ENCODE measurements at regions not wholly inside any gene's neighbourhood (a gene's known extent, or its start where the extent isn't known, plus 50 kb on each side); places are given as distances from the start of the nearest gene placed in this dataset.

- H3K27me3 Mint-ChIP-seq (ENCODE audit: low read depth in 3 of 3), result peaks cover 0 to 4% (median 1%) of the 10 kb centered on the region in 3 donors
- H3K9ac ChIP-seq (ENCODE audit: insufficient read depth, low read length, poor library complexity, severe bottlenecking), result no peak overlapping the region
- no peaks in the 10 kb centered on the region for H3K36me3 ChIP-seq (replicated peaks in 1 of 2; ENCODE audit: control insufficient read depth in 1 of 2, insufficient read depth in 2 of 2, low read length in 2 of 2)
- DNase-seq, result no peak
- no peaks in the 10 kb centered on the region for H3K27me3 ChIP-seq (ENCODE audit: control insufficient read depth in 2 of 2, insufficient read depth in 2 of 2, low read length in 2 of 2)
- no peak overlapping the region for H3K4me3 ChIP-seq (replicated peaks in 1 of 3; ENCODE audit: low read depth in 2 of 3, low read length in 3 of 3)
- no peak overlapping the region for H2AFZ ChIP-seq (ENCODE audit: insufficient read depth, low read depth, low read length, poor library complexity, severe bottlenecking)
- no peak overlapping the region for H3K4me2 ChIP-seq (replicated peaks; ENCODE audit: extremely low read depth, low read length, poor library complexity, severe bottlenecking)
- no peak overlapping the region for H3K27ac ChIP-seq (ENCODE audit: low read depth in 1 of 2, low read length in 2 of 2)
- no peaks in the 10 kb centered on the region for H3K9me3 ChIP-seq (replicated peaks in 1 of 2; ENCODE audit: control insufficient read depth in 1 of 2, insufficient read depth in 1 of 2, low read length in 2 of 2)
- H3K36me3 Mint-ChIP-seq, result no peaks in the 10 kb centered on the region
- no peak overlapping the region for H3K4me3 Mint-ChIP-seq
- H3K4me1 ChIP-seq (ENCODE audit: control insufficient read depth in 1 of 2, insufficient read depth in 2 of 2, low read length in 2 of 2), result no peaks in the 10 kb centered on the region
- H3K79me2 ChIP-seq (ENCODE audit: insufficient read depth, low read length), result no peaks in the 10 kb centered on the region
- no CpG with 5 or more reads among the region's 1 CpG for WGBS (ENCODE audit: insufficient coverage)
- H3K4me1 Mint-ChIP-seq, result no peaks in the 10 kb centered on the region
- peaks cover 0 to 3% (median 0%) of the 10 kb centered on the region in 7 donors for H3K9me3 Mint-ChIP-seq
- intact Hi-C loops (cut with micrococcal nuclease), result no loop called here
- H3K27ac Mint-ChIP-seq, result no peak overlapping the region
- H4K20me1 ChIP-seq (ENCODE audit: insufficient read depth, low read length), result no peaks in the 10 kb centered on the region
- TF ChIP-seq CTCF (IDR thresholded peaks at IDR 0.05), result no peak
Observed at GRCh38 chr18:47391665-47392064, 140.2 kb upstream of the SKOR2 start.

- WGBS (ENCODE audit: insufficient coverage), result no CpG with 5 or more reads among the region's 3 CpGs
- H3K27ac Mint-ChIP-seq, result no peak overlapping the region
Observed at GRCh38 chr18:47390410-47391024, 139.1 kb upstream of the SKOR2 start.

More at GRCh38 chr18:47390410-47391024, 139.1 kb upstream of the SKOR2 start:
- Mint-ChIP-seq H3K4me3 (no peak overlapping the region), H3K4me1 (no peaks in the 10 kb centered on the region), H3K27me3 (ENCODE audit: low read depth in 3 of 3) (peaks cover 0 to 4% (median 2%) of the 10 kb centered on the region in 3 donors), H3K36me3 (no peaks in the 10 kb centered on the region), H3K9me3 (peaks cover 0 to 1% (median 0%) of the 10 kb centered on the region in 7 donors)
- no peak overlapping the region for H2AFZ ChIP-seq (ENCODE audit: insufficient read depth, low read depth, low read length, poor library complexity, severe bottlenecking)
- no peaks in the 10 kb centered on the region for H3K79me2 ChIP-seq (ENCODE audit: insufficient read depth, low read length)
- H3K9ac ChIP-seq (ENCODE audit: insufficient read depth, low read length, poor library complexity, severe bottlenecking), result no peak overlapping the region
- no peak for TF ChIP-seq CTCF (IDR thresholded peaks at IDR 0.05)
- H3K9me3 ChIP-seq (replicated peaks in 1 of 2; ENCODE audit: control insufficient read depth in 1 of 2, insufficient read depth in 1 of 2, low read length in 2 of 2), result no peaks in the 10 kb centered on the region
- no peaks in the 10 kb centered on the region for H4K20me1 ChIP-seq (ENCODE audit: insufficient read depth, low read length)
- intact Hi-C loops (cut with micrococcal nuclease), result no loop called here
- H3K36me3 ChIP-seq (replicated peaks in 1 of 2; ENCODE audit: control insufficient read depth in 1 of 2, insufficient read depth in 2 of 2, low read length in 2 of 2), result no peaks in the 10 kb centered on the region
- no peaks in the 10 kb centered on the region for H3K27me3 ChIP-seq (ENCODE audit: control insufficient read depth in 2 of 2, insufficient read depth in 2 of 2, low read length in 2 of 2)
- H3K4me2 ChIP-seq (replicated peaks; ENCODE audit: extremely low read depth, low read length, poor library complexity, severe bottlenecking), result no peak overlapping the region
- DNase-seq, result no peak
- H3K4me3 ChIP-seq (replicated peaks in 1 of 3; ENCODE audit: low read depth in 2 of 3, low read length in 3 of 3), result no peak overlapping the region
- no peak overlapping the region for H3K27ac ChIP-seq (ENCODE audit: low read depth in 1 of 2, low read length in 2 of 2)
- no peaks in the 10 kb centered on the region for H3K4me1 ChIP-seq (ENCODE audit: control insufficient read depth in 1 of 2, insufficient read depth in 2 of 2, low read length in 2 of 2)
